ENCODE measurements at regions not wholly inside any gene's neighbourhood (a gene's known extent, or its start where the extent isn't known, plus 50 kb on each side); places are given as distances from the start of the nearest gene placed in this dataset.

- no peak overlapping the region for H2AFZ ChIP-seq
- H3K4me1 ChIP-seq (ENCODE audit: insufficient read depth), result peaks cover 6% of the 10 kb centered on the region
- H3K9me2 ChIP-seq (replicated peaks; ENCODE audit: insufficient read depth), result no peaks in the 10 kb centered on the region
- H3K36me3 ChIP-seq (replicated peaks; ENCODE audit: insufficient read depth, low read depth), result no peaks in the 10 kb centered on the region
- H3K4me3 ChIP-seq, result no peak overlapping the region
- TF ChIP-seq EZH2phosphoT487 (IDR thresholded peaks at IDR 0.05; ENCODE audit: low read depth, severe bottlenecking, unreplicated experiment) (no peak), EZH2 (IDR thresholded peaks at IDR 0.05; ENCODE audit: borderline replicate concordance) (no peak), CTCF (IDR thresholded peaks at IDR 0.05; ENCODE audit: poor library complexity) (no peak)
- no peaks in the 10 kb centered on the region for H3K27me3 ChIP-seq
- DNase-seq (ENCODE audit: low spot score), result peak; percentile 16
- no peaks in the 10 kb centered on the region for H4K20me1 ChIP-seq (ENCODE audit: insufficient read depth, poor library complexity, severe bottlenecking)
- H3K79me2 ChIP-seq, result no peaks in the 10 kb centered on the region
- H3K9me3 ChIP-seq (ENCODE audit: low read depth), result no peaks in the 10 kb centered on the region
- H3K4me2 ChIP-seq, result peak overlapping the region; percentile 36
- WGBS (ENCODE audit: low lambda C conversion rate, missing lambda C conversion rate), result 59% methylated on average over 5 of the region's 5 CpGs
- peak overlapping the region; percentile 72 for H3K27ac ChIP-seq
These were observed 177.1 kb upstream of the PFN2 start for GRCh38 chr3:150147776-150148175.

GRCh38 chr3:150146991-150147761 is 176.5 kb upstream of the PFN2 start:
- no peaks in the 10 kb centered on the region for H4K20me1 ChIP-seq (ENCODE audit: insufficient read depth, poor library complexity, severe bottlenecking)
- peak; percentile 25 for DNase-seq (ENCODE audit: low spot score)
- TF ChIP-seq EZH2phosphoT487 (IDR thresholded peaks at IDR 0.05; ENCODE audit: low read depth, severe bottlenecking, unreplicated experiment), result no peak
- TF ChIP-seq EZH2 (IDR thresholded peaks at IDR 0.05; ENCODE audit: borderline replicate concordance), result no peak
- no peak for TF ChIP-seq CTCF (IDR thresholded peaks at IDR 0.05; ENCODE audit: poor library complexity)
- H3K9me2 ChIP-seq (replicated peaks; ENCODE audit: insufficient read depth), result no peaks in the 10 kb centered on the region
- H3K4me2 ChIP-seq, result peak overlapping the region; percentile 36
- no peaks in the 10 kb centered on the region for H3K27me3 ChIP-seq
- no peaks in the 10 kb centered on the region for H3K9me3 ChIP-seq (ENCODE audit: low read depth)
- no peaks in the 10 kb centered on the region for H3K36me3 ChIP-seq (replicated peaks; ENCODE audit: insufficient read depth, low read depth)
- no peak overlapping the region for H3K4me3 ChIP-seq
- H2AFZ ChIP-seq, result no peak overlapping the region
- WGBS (ENCODE audit: low lambda C conversion rate, missing lambda C conversion rate), result 69% methylated on average over 10 of the region's 10 CpGs
- no peaks in the 10 kb centered on the region for H3K79me2 ChIP-seq
- peaks cover 6% of the 10 kb centered on the region for H3K4me1 ChIP-seq (ENCODE audit: insufficient read depth)
- H3K27ac ChIP-seq, result peak overlapping the region; percentile 72

GRCh38 chr3:150145659-150146058 is 175.0 kb upstream of the PFN2 start:
- 84% methylated on average over 3 of the region's 3 CpGs for WGBS (ENCODE audit: low lambda C conversion rate, missing lambda C conversion rate)
- no peaks in the 10 kb centered on the region for H3K27me3 ChIP-seq
- H3K9me3 ChIP-seq (ENCODE audit: low read depth), result no peaks in the 10 kb centered on the region
- H3K4me3 ChIP-seq, result no peak overlapping the region
- H4K20me1 ChIP-seq (ENCODE audit: insufficient read depth, poor library complexity, severe bottlenecking), result no peaks in the 10 kb centered on the region
- no peak overlapping the region for H2AFZ ChIP-seq
- H3K4me1 ChIP-seq (ENCODE audit: insufficient read depth), result peaks cover 6% of the 10 kb centered on the region
- H3K36me3 ChIP-seq (replicated peaks; ENCODE audit: insufficient read depth, low read depth), result no peaks in the 10 kb centered on the region
- H3K9me2 ChIP-seq (replicated peaks; ENCODE audit: insufficient read depth), result no peaks in the 10 kb centered on the region
- no peak for TF ChIP-seq CTCF (IDR thresholded peaks at IDR 0.05; ENCODE audit: poor library complexity)
- TF ChIP-seq EZH2 (IDR thresholded peaks at IDR 0.05; ENCODE audit: borderline replicate concordance), result no peak
- TF ChIP-seq EZH2phosphoT487 (IDR thresholded peaks at IDR 0.05; ENCODE audit: low read depth, severe bottlenecking, unreplicated experiment), result no peak
- H3K27ac ChIP-seq, result no peak overlapping the region
- no peaks in the 10 kb centered on the region for H3K79me2 ChIP-seq
- DNase-seq (ENCODE audit: low spot score), result no peak
- no peak overlapping the region for H3K4me2 ChIP-seq

Data from hepatocyte (in vitro differentiated cells).